SK-N-SH treated with all-trans-retinoic acid at 6 μM for 48 hours (cell line): ENCODE measurements at regions not wholly inside any gene's neighbourhood (a gene's known extent, or its start where the extent isn't known, plus 50 kb on each side); places are given as distances from the start of the nearest gene placed in this dataset.
"Not testable (repeated sequence)": the region's sequence is repeated elsewhere in the genome, so short reads cannot be mapped to it uniquely, and the experiment has no call there.

Experiments
- ATAC-seq: fragments of 200-7000 bp; cut with Tn5 transposase; 3 replicates; pipeline ENCODE4 v1.9.1; 2020; ENCODE audit warnings: mild to moderate bottlenecking, moderate library complexity
- BACH2 ChIP-seq: fragments of 250-450 bp; sonication (Bioruptor Pico); IDR thresholded peaks from 2 replicates; pipeline ENCODE4 v1.9.0; 2021; ENCODE audit warnings: mild to moderate bottlenecking, borderline replicate concordance
- CREB5 ChIP-seq: fragments of 250-450 bp; sonication (Bioruptor Pico); IDR thresholded peaks from 2 replicates; pipeline ENCODE4 v1.5.1; 2020; ENCODE audit warnings: low read depth, mild to moderate bottlenecking, moderate library complexity
- CSDC2 ChIP-seq: fragments of 250-450 bp; sonication (Bioruptor Pico); IDR thresholded peaks from 2 replicates; pipeline ENCODE4 v1.5.0; 2020; ENCODE audit warnings: mild to moderate bottlenecking, moderate library complexity
- CSRNP3 ChIP-seq: fragments of 250-450 bp; sonication (Bioruptor Pico); IDR thresholded peaks from 2 replicates; pipeline ENCODE4 v1.5.1; 2021; ENCODE audit warnings: mild to moderate bottlenecking, moderate library complexity
- ESRRG ChIP-seq: fragments of 250-450 bp; sonication (Bioruptor Pico); IDR thresholded peaks from 2 replicates; pipeline ENCODE4 v1.6.1; 2021; ENCODE audit warnings: mild to moderate bottlenecking
- GLIS3 ChIP-seq: fragments of 250-450 bp; sonication (Bioruptor Pico); IDR thresholded peaks from 2 replicates; pipeline ENCODE4 v1.5.0; 2020; ENCODE audit warnings: mild to moderate bottlenecking, moderate library complexity
- ISL1 ChIP-seq: fragments of 250-450 bp; sonication (Bioruptor Pico); IDR thresholded peaks from 2 replicates; pipeline ENCODE4 v2.1.2; 2022; ENCODE audit warnings: mild to moderate bottlenecking, moderate library complexity
- OSR1 ChIP-seq: fragments of 250-450 bp; sonication (Bioruptor Pico); IDR thresholded peaks from 2 replicates; pipeline ENCODE4 v1.8.0; 2022; ENCODE audit warnings: moderate library complexity, mild to moderate bottlenecking, inconsistent platforms
- PATZ1 ChIP-seq: fragments of 250-450 bp; sonication (Bioruptor Pico); IDR thresholded peaks from 2 replicates; pipeline ENCODE4 v1.8.0; 2020; ENCODE audit warnings: mild to moderate bottlenecking, moderate library complexity, borderline replicate concordance
- PPARA ChIP-seq: fragments of 250-450 bp; sonication (Bioruptor Pico); IDR thresholded peaks from 2 replicates; pipeline ENCODE4 v1.5.0; 2020; ENCODE audit warnings: mild to moderate bottlenecking, borderline replicate concordance
- RARB ChIP-seq: fragments of 250-450 bp; sonication (Bioruptor Pico); IDR thresholded peaks from 2 replicates; pipeline ENCODE4 v1.8.0; 2021; ENCODE audit warnings: mild to moderate bottlenecking, moderate library complexity
- TCF4 ChIP-seq: fragments of 250-450 bp; sonication (Bioruptor Pico); IDR thresholded peaks from 2 replicates; pipeline ENCODE4 v1.8.0; 2021; ENCODE audit warnings: mild to moderate bottlenecking, moderate library complexity, borderline replicate concordance
- TOX ChIP-seq: fragments of 250-450 bp; sonication (Bioruptor Pico); IDR thresholded peaks from 2 replicates; pipeline ENCODE4 v1.8.0; 2021; ENCODE audit warnings: mild to moderate bottlenecking, moderate library complexity, borderline replicate concordance
- TSHZ2 ChIP-seq: fragments of 250-450 bp; sonication (Bioruptor Pico); IDR thresholded peaks from 2 replicates; pipeline ENCODE4 v1.5.0; 2020; ENCODE audit warnings: mild to moderate bottlenecking, moderate library complexity
- ZC3H10 ChIP-seq: fragments of 250-450 bp; sonication (Bioruptor Pico); IDR thresholded peaks from 2 replicates; pipeline ENCODE4 v1.5.1; 2021; ENCODE audit warnings: mild to moderate bottlenecking, moderate library complexity
- ZFP3 ChIP-seq: fragments of 250-450 bp; sonication (Bioruptor Pico); IDR thresholded peaks from 2 replicates; pipeline ENCODE4 v1.5.0; 2020; ENCODE audit warnings: mild to moderate bottlenecking, moderate library complexity
- ZFP30 ChIP-seq: fragments of 450-650 bp; formaldehyde crosslinking; IDR thresholded peaks from 2 replicates; pipeline ENCODE4 v1.5.0; 2022; ENCODE audit warnings: mild to moderate bottlenecking, moderate library complexity
- ZNF565 ChIP-seq: fragments of 450-650 bp; formaldehyde crosslinking; conservative IDR thresholded peaks from 2 replicates; pipeline ENCODE4 v1.5.0; 2020; ENCODE audit warnings: low read depth, mild to moderate bottlenecking, moderate library complexity
- ZNF70 ChIP-seq: fragments of 450-650 bp; formaldehyde crosslinking; IDR thresholded peaks from 2 replicates; pipeline ENCODE4 v1.5.0; 2020; ENCODE audit warnings: mild to moderate bottlenecking, moderate library complexity
- ZNF8 ChIP-seq: fragments of 450-650 bp; formaldehyde crosslinking; IDR thresholded peaks from 2 replicates; pipeline ENCODE4 v1.5.0; 2020; ENCODE audit warnings: mild to moderate bottlenecking, moderate library complexity

GRCh38 chr5:33209252-33209651, 231.5 kb upstream of the TARS1 start:
- ATAC-seq, result no peak
- no peak for TF ChIP-seq PATZ1 (CRISPR knock-in tag)
- no peak for TF ChIP-seq ZNF70
- TF ChIP-seq BACH2 (CRISPR knock-in tag), result no peak
- TF ChIP-seq ISL1, result no peak
- no peak for TF ChIP-seq ESRRG
- TF ChIP-seq OSR1 (CRISPR knock-in tag), result no peak
- TF ChIP-seq PPARA (CRISPR knock-in tag), result no peak
- no peak for TF ChIP-seq CSRNP3 (CRISPR knock-in tag)

- ATAC-seq, result not testable (repeated sequence)
These were observed 230.5 kb upstream of the TARS1 start for GRCh38 chr5:33210221-33210620.

GRCh38 chr5:33210978-33211377, 229.8 kb upstream of the TARS1 start:
- no peak for TF ChIP-seq CSDC2 (CRISPR knock-in tag)
- no peak for TF ChIP-seq RARB (CRISPR knock-in tag)
- TF ChIP-seq TOX, result no peak
- ATAC-seq, result no peak

GRCh38 chr5:33212439-33212838, 228.3 kb upstream of the TARS1 start:
- ATAC-seq, result no peak; the same call in 2 of the 3 replicates
- TF ChIP-seq ZC3H10 (CRISPR knock-in tag) (no peak), TSHZ2 (CRISPR knock-in tag) (no peak), ZFP30 (CRISPR knock-in tag) (no peak), PPARA (CRISPR knock-in tag) (no peak), ZNF565 (CRISPR knock-in tag) (no peak), TOX (no peak), CSDC2 (CRISPR knock-in tag) (no peak), GLIS3 (CRISPR knock-in tag) (no peak), CSRNP3 (CRISPR knock-in tag) (no peak), CREB5 (CRISPR knock-in tag) (no peak), TCF4 (CRISPR knock-in tag) (no peak), ZNF8 (CRISPR knock-in tag) (no peak), RARB (CRISPR knock-in tag) (no peak), ZFP3 (CRISPR knock-in tag) (no peak)
